B cell (primary cell): ENCODE measurements at regions not wholly inside any gene's neighbourhood (a gene's known extent, or its start where the extent isn't known, plus 50 kb on each side); places are given as distances from the start of the nearest gene placed in this dataset.

Source experiments
- EZH2 ChIP-seq: IDR thresholded peaks from 2 replicates; pipeline ENCODE4 v1.6.1; 2012; ENCODE audit warnings: borderline replicate concordance, low read depth, mild to moderate bottlenecking, moderate library complexity, low read length; ENCODE audit not compliant: insufficient read depth, poor library complexity, severe bottlenecking
- TF ChIP-seq, protein P1 (sequence below): fragments of 200-600 bp; IDR thresholded peaks from one replicate; pipeline ENCODE4 v1.8.0; 2022; ENCODE audit warnings: antibody characterized with exemption, mild to moderate bottlenecking

DNA sequence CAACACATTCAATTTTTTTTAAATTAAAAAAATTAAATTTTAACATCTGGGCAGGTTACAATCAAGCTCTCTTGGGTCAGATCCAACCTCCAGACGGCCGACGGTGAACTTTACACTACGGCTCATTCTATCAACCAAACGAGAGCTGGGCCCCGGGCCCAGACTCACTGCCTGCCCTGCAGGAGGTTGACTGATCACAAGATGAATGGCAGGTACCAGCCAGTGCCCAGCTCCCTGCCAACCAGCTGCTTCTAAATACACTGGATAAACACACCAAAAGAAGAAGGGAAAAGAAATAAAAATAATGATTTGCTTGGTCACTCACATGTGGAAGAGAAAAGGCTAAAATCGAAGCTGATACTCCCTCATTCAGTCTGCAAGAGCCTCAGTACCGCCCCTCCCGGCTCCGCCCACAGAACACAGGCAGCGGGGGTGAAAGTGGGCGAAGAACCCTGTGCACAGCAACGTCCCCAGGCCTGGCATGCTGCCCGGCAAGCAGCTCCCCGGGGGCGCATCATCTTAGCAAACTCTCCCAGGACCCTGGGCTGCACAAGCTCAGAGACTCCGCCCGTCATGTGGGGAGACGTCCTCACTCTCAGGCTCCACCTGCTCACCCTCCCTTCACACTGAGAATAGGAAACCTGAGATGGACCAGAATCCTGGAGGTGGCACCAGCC, 303.4 kb downstream of the SHANK2 start:
- TF ChIP-seq, protein P1, sequence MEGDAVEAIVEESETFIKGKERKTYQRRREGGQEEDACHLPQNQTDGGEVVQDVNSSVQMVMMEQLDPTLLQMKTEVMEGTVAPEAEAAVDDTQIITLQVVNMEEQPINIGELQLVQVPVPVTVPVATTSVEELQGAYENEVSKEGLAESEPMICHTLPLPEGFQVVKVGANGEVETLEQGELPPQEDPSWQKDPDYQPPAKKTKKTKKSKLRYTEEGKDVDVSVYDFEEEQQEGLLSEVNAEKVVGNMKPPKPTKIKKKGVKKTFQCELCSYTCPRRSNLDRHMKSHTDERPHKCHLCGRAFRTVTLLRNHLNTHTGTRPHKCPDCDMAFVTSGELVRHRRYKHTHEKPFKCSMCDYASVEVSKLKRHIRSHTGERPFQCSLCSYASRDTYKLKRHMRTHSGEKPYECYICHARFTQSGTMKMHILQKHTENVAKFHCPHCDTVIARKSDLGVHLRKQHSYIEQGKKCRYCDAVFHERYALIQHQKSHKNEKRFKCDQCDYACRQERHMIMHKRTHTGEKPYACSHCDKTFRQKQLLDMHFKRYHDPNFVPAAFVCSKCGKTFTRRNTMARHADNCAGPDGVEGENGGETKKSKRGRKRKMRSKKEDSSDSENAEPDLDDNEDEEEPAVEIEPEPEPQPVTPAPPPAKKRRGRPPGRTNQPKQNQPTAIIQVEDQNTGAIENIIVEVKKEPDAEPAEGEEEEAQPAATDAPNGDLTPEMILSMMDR, result no peak
- no peak for TF ChIP-seq EZH2
